ENCODE measurements at regions not wholly inside any gene's neighbourhood (a gene's known extent, or its start where the extent isn't known, plus 50 kb on each side); places are given as distances from the start of the nearest gene placed in this dataset.

GRCh38 chr1:83735526-83735925 is 263.4 kb downstream of the TTLL7 start:
- Histone ChIP-seq H3K79me1 (ENCODE audit: low read depth in 1 of 2, low read length in 2 of 2) (no peaks in the 10 kb centered on the region), H2BK15ac (ENCODE audit: low read depth, low read length) (no peak overlapping the region), H4K91ac (ENCODE audit: insufficient read depth, low read depth, low read length) (no peak overlapping the region), H4K5ac (ENCODE audit: low read depth, low read length) (no peak overlapping the region), H3K18ac (ENCODE audit: low read depth, low read length) (no peak overlapping the region), H3K36me3 (ENCODE audit: control insufficient read depth, insufficient read depth, low read length) (no peaks in the 10 kb centered on the region), H2AFZ (replicated peaks; ENCODE audit: low read length, poor library complexity) (no peak overlapping the region), H2AK5ac (ENCODE audit: low read depth, low read length) (no peak overlapping the region), H3K14ac (replicated peaks; ENCODE audit: low read depth, low read length) (no peak overlapping the region), H3K9me3 (ENCODE audit: control insufficient read depth, insufficient read depth, low read length) (no peaks in the 10 kb centered on the region), H3K27me3 (ENCODE audit: control insufficient read depth, insufficient read depth, low read length) (no peaks in the 10 kb centered on the region), H3K56ac (ENCODE audit: extremely low read depth, insufficient read depth, low read length) (no peak overlapping the region), H2BK120ac (ENCODE audit: low read depth, low read length) (no peak overlapping the region), H2BK20ac (ENCODE audit: low read depth, low read length) (no peak overlapping the region), H4K8ac (ENCODE audit: low read depth in 2 of 2, low read length in 2 of 2) (no peak overlapping the region), H3K4me1 (ENCODE audit: control insufficient read depth, insufficient read depth, low read length) (no peaks in the 10 kb centered on the region), H3K27ac (ENCODE audit: insufficient read depth, low read length) (no peak overlapping the region), H2BK5ac (ENCODE audit: low read depth, low read length, poor library complexity, severe bottlenecking) (no peak overlapping the region), H3K23ac (ENCODE audit: low read depth, low read length) (no peak overlapping the region), H3K4me3 (ENCODE audit: insufficient read depth, low read depth, low read length) (no peak overlapping the region), H3K4ac (ENCODE audit: low read depth, low read length) (no peak overlapping the region), H3K9ac (ENCODE audit: low read depth, low read length) (no peak overlapping the region), H2AK9ac (replicated peaks; ENCODE audit: low read depth, low read length, poor library complexity) (no peak overlapping the region), H3K9me1 (ENCODE audit: insufficient read depth, low read length) (no peaks in the 10 kb centered on the region), H4K20me1 (ENCODE audit: insufficient read depth, low read length) (no peaks in the 10 kb centered on the region), H3K4me2 (ENCODE audit: low read depth, low read length) (no peak overlapping the region)
- DNase-seq (no peak), ATAC-seq (ENCODE audit: low read depth) (no peak)
- no TSS peak for BruUV-seq (replicated peaks)
- intact Hi-C loops (cut with micrococcal nuclease): no loop called here
- no CpG with 5 or more reads among the region's 3 CpGs for WGBS, 2 experiments (ENCODE audit: extremely low coverage in 2 of 2, insufficient read length in 1 of 2)
- POLR2A ChIA-PET (ENCODE audit: unreplicated experiment): no interaction called here
- in situ Hi-C loops (cut with MboI; ENCODE audit: low sequenced_read_pairs): no loop called here
- dilution Hi-C loops (cut with HindIII; ENCODE audit: low sequenced_read_pairs, unreplicated experiment): no loop called here
- TF ChIP-seq RAD21 (IDR thresholded peaks at IDR 0.05; ENCODE audit: low read length) (no peak), MAFK (IDR thresholded peaks at IDR 0.05; ENCODE audit: low read depth, low read length) (no peak), FOS (IDR thresholded peaks at IDR 0.05; ENCODE audit: low read depth, low read length) (no peak), MAZ (IDR thresholded peaks at IDR 0.05; ENCODE audit: borderline replicate concordance, low read depth, low read length) (no peak), RFX5 (IDR thresholded peaks at IDR 0.05; ENCODE audit: low read depth, low read length) (no peak), MXI1 (IDR thresholded peaks at IDR 0.05; ENCODE audit: borderline replicate concordance, low read depth, low read length) (no peak), RCOR1 (IDR thresholded peaks at IDR 0.05; ENCODE audit: insufficient replicate concordance, low read length) (no peak), CHD1 (IDR thresholded peaks at IDR 0.05; ENCODE audit: low read depth, low read length) (no peak), SMC3 (IDR thresholded peaks at IDR 0.05; ENCODE audit: low read depth, low read length) (no peak), CEBPB (IDR thresholded peaks at IDR 0.05; ENCODE audit: low read depth, low read length) (no peak), BHLHE40 (IDR thresholded peaks at IDR 0.05; ENCODE audit: low read depth, low read length) (no peak), NFE2L2 (IDR thresholded peaks at IDR 0.05; ENCODE audit: low read depth, low read length) (no peak), POLR2A (IDR thresholded peaks at IDR 0.05; ENCODE audit: low read depth, low read length) (no peak)
- TF ChIP-seq, protein P1, sequence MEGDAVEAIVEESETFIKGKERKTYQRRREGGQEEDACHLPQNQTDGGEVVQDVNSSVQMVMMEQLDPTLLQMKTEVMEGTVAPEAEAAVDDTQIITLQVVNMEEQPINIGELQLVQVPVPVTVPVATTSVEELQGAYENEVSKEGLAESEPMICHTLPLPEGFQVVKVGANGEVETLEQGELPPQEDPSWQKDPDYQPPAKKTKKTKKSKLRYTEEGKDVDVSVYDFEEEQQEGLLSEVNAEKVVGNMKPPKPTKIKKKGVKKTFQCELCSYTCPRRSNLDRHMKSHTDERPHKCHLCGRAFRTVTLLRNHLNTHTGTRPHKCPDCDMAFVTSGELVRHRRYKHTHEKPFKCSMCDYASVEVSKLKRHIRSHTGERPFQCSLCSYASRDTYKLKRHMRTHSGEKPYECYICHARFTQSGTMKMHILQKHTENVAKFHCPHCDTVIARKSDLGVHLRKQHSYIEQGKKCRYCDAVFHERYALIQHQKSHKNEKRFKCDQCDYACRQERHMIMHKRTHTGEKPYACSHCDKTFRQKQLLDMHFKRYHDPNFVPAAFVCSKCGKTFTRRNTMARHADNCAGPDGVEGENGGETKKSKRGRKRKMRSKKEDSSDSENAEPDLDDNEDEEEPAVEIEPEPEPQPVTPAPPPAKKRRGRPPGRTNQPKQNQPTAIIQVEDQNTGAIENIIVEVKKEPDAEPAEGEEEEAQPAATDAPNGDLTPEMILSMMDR (conservative IDR thresholded peaks at IDR 0.05; ENCODE audit: low read depth, low read length): no peak
- TF ChIP-seq, protein P2, sequence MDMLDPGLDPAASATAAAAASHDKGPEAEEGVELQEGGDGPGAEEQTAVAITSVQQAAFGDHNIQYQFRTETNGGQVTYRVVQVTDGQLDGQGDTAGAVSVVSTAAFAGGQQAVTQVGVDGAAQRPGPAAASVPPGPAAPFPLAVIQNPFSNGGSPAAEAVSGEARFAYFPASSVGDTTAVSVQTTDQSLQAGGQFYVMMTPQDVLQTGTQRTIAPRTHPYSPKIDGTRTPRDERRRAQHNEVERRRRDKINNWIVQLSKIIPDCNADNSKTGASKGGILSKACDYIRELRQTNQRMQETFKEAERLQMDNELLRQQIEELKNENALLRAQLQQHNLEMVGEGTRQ (IDR thresholded peaks at IDR 0.05; ENCODE audit: low read depth, low read length): no peak
- TF ChIP-seq, protein P3, sequence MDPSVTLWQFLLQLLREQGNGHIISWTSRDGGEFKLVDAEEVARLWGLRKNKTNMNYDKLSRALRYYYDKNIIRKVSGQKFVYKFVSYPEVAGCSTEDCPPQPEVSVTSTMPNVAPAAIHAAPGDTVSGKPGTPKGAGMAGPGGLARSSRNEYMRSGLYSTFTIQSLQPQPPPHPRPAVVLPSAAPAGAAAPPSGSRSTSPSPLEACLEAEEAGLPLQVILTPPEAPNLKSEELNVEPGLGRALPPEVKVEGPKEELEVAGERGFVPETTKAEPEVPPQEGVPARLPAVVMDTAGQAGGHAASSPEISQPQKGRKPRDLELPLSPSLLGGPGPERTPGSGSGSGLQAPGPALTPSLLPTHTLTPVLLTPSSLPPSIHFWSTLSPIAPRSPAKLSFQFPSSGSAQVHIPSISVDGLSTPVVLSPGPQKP (IDR thresholded peaks at IDR 0.05; ENCODE audit: borderline replicate concordance, low read depth, low read length): no peak
- CTCF ChIA-PET: no interaction called here
